Stimulated activated CD4-positive, alpha-beta T cell treated with anti-CD3 and anti-CD28 coated beads, TNF-alpha, amount 100 ng/mL, for 24 hours (primary cell): ENCODE measurements at regions not wholly inside any gene's neighbourhood (a gene's known extent, or its start where the extent isn't known, plus 50 kb on each side); places are given as distances from the start of the nearest gene placed in this dataset.
"Not testable (repeated sequence)": the region's sequence is repeated elsewhere in the genome, so short reads cannot be mapped to it uniquely, and the experiment has no call there.

ENCODE experiments used
- DNase-seq, 3 experiments: peaks; one replicate each; pipeline ENCODE4 v3.0.0-alpha.2; 2020; ENCODE audit warnings: low read depth in 3 of 3

GRCh38 chr17:13150738-13151137, 132.9 kb upstream of the ELAC2 start:
- DNase-seq = not testable (repeated sequence)

DNA sequence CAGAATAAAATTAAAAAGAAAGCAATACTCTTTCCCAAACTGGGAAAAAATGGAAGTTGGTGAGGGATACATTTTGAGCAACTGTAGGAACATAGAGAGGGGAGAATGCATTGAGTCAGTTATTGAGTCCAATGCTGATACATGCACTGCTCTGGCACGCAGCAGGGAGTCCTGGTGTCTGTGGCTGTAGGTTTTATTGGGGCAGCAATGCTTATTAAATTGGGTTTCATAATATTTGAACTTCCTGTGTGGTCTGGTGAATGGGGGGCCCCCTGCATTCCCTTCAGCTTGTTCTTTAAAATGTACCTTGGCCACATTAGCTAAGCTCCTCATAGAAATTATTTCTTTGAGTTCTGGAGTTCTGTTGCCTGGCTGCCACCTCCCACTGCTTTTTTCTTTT, 125.2 kb upstream of the ELAC2 start:
- DNase-seq = no peak

GRCh38 chr17:13140750-13141149, 122.9 kb upstream of the ELAC2 start:
- DNase-seq = no peak

- no peak for DNase-seq
Observed at GRCh38 chr17:13135506-13135905, 117.7 kb upstream of the ELAC2 start.

DNA sequence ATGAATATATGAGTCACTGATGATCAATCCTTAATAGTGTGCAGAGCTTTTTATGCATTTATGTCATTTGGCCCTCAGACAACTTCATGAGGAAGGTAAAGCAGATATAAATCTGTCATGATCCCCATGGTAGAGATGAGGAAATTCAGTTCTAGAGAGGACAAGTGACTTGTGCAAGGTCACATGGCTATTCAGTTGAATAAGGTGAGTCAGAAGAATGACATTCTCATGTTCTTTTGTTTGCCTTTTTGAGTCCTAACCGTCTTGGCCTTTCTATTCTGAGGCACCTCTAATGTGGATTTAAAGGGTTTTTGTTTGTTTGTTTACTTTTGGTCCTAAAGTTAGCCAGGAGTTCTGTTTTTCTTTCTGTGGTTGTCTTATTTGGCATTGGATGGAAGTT, 116.2 kb upstream of the ELAC2 start:
- DNase-seq = no peak

DNA sequence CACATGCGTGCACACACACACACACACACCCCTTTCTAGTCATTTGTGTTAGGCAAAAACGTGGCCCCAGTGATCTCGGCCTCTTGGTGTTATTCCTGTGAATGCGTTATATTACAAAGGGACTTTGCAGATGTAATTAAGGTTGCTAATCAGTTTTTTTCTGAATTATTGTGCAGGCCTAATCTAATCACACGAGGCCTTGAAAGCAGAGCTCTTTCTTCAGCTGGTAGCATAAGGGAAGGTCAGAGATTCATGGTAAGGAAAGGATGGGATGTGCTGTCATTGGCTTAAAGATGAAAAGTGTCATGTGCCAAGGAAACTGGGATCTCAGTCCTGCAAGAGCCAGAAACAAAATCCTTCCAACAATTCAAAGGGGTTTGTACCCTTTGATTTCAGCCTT, 113.4 kb upstream of the ELAC2 start:
- DNase-seq = no peak

- no peak for DNase-seq
Observed at GRCh38 chr17:13129356-13129755, 111.5 kb upstream of the ELAC2 start.

GRCh38 chr17:13128676-13129075, 110.8 kb upstream of the ELAC2 start:
- DNase-seq = no peak

DNA sequence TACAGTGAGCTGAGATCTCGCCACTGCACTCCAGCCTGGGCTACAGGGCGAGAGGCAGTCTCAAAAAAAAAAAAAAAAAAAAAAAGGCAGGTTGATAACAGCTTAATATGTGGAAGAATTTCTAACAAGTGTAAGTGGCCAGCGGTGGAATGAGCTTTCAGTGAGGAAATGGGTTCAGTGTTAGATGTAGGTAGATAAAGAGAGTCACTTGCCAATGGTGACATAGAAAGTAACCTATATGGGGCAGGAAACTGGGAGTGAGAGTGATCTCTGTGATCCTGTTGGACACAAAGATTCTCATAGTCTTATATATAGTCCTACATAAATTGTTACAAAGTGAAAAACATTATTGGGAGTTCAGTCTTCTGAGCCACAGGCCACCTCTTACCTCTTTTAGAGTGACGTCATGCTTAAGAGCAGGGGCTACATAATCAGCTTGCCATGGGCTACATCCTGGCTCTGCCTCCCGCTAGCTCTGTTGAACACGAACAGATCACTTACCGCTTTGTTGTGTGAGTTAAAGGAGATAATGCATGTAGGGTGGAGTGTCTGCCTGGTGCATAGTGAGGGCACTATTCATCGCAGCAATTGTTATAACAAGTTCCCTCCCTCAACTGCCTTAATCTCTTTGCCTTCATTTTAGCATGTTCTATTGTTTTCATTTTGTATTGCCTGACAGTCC, 110.2 kb upstream of the ELAC2 start:
- DNase-seq = no peak

DNA sequence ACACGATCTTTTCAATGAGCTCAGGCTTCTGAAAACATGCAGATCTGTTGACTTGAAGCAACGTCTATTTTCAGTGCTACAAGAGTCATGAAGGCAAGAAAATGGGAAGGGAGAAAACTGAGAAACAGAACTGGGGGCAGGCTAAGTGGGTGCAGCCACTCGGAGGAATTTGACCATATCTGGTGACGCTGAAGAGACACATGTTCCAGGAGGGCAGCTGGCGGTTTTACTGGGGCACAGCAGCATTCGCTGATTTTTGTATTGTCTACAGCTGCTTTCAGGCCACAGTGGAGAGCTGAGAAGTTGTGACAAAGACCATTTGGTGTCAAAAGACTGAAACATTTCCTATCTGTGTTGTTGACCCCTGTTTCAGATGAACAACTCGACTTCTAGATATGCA, 103.0 kb upstream of the ELAC2 start:
- DNase-seq = no peak

DNA sequence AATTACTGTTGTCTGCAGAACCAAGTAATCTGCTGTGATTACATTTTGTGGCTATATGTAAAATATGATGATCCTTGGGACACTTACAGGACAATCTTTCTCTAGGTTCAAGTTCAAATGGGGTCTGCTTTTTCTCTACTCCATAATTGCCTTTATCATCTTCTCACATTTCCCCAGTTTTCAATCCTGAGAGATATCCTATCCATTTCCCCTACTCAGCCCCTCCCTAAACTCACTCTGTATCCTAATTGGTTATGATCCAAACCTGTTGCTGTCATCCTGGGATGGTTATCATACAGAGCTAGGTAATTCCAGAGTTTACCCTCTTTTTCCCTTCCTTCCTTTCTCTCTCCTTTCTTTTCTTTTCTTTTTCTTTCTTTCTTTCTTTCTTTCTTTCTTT, 100.5 kb upstream of the ELAC2 start:
- DNase-seq = no peak

DNA sequence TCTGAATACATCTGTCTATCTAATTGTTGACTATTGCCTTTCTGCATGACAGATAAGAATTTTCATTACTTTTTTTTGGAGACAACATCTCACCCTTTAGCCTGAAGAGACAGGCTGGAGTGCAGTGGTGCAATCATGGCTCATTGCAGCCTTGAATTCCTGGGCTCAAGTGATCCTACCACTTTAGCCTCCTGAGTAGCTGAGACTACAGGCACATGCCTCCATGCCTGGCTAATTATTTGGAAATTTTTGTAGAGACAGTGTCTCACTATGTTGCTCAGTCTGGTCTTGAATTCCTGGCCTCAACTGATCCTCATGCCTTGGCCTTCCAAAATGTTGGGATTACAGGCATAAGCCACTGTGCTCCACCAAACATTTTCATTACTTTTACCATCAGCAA, 99.8 kb upstream of the ELAC2 start:
- DNase-seq = no peak

- peak in 1 of 3 experiments; percentile 9 for DNase-seq
Observed at GRCh38 chr17:13114601-13115031, 96.8 kb upstream of the ELAC2 start.

DNA sequence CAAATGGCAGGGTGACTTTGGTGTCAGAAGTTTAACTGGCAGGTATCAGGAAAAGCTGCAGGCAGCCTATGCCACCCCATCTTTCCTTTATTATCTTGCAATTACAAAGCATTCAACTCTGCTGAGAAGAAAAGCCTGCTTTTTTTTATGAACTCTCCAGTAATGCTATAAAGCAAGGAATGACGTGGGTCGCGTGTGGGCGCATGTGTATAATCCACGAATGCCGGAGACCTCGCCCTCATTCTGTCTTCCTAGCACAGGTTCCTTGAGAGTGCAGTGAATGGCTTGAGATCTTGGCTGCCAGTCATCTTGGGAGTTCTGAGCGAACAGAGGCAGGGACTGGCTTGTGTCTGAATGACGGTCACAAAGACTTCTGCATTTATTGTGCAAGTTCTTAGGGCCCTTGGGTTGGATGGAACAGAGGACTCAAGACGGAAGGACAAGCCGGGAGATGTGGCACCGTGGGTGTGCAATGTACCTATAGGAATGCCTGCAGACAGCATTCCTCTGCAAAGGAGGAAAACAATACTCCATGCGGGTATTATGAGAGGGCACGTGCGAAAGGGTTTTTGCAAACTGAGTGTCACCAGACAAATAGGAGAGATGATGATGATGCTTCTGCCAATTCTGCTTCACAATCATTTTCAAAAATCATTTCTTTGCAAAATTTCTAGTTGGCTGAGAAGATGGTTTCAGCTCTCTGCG, 96.1 kb upstream of the ELAC2 start:
- DNase-seq = no peak

GRCh38 chr17:13107676-13108235, 89.9 kb upstream of the ELAC2 start:
- DNase-seq = no peak

DNA sequence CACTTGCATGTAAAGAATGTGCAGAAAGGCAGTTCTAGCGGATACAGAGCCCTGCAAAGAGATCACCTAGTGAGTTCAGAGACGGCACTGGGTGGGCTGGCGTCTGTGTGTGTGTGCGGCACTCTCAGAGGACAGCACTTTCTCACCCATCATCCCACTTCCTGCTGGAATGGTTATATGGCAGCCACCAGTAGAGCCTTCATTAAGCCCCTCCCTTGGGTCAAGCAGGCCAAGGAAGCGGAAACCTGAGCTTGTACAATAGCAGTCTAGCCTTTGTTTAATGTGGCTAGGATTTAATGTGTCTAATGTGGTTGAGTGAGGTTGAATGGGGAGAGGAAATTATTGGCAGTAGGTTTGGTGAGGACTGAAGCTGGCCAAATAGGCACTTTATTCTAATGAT, 88.3 kb upstream of the ELAC2 start:
- DNase-seq = no peak

GRCh38 chr17:13104576-13104975, 86.7 kb upstream of the ELAC2 start:
- DNase-seq = no peak

DNA sequence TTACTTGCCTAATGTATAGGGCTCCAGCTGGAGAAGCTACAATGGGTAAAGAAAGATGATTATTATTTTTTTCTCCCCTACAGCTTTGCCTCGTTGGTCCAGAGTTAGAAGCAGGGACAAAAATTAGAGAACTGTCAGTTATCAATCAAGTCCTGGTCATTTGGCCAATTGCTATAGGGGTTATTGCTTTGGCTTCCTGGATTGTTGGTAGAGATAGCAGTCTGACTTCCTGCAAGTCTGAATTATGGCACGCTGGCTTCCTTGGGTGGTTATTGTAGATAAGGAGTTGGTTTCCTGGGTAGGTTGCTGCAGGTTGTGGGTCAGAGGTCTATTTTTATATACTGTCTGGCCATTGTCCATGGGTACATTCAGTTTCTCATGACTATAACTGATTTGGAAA, 84.7 kb upstream of the ELAC2 start:
- no peak for DNase-seq

- no peak for DNase-seq
Observed at GRCh38 chr17:13099926-13100325, 82.1 kb upstream of the ELAC2 start.

DNA sequence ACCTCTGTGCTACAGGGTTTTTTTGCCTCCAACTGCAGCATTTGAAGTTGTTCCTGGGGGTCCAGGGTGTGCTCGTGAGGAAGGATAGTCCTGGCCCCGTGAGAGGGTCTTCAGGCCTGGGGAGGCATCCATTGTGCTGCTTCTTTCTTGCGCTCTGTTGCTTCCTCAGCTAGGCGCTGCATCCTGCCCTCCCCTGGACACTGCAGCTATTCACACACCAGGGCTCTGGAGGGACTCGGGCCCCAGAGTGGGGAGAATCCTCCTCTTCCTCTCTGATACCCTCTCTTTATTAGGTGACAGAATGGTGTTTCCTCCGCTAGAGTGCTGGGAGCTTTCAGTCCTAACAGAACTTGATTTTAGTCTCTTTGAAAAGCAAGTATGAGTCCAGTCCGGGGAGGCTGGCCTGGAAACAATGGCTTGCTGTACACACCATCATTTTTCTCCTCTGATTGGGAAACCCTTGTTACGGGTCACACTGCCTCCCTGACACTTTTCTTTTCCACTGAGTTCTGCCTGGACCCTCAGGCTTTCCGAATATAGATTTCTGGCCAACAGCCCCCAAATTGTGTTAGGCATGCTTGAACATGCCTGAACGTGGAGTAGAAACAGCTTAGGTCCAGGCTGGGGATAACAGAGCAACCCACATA, 81.4 kb upstream of the ELAC2 start:
- no peak for DNase-seq

DNA sequence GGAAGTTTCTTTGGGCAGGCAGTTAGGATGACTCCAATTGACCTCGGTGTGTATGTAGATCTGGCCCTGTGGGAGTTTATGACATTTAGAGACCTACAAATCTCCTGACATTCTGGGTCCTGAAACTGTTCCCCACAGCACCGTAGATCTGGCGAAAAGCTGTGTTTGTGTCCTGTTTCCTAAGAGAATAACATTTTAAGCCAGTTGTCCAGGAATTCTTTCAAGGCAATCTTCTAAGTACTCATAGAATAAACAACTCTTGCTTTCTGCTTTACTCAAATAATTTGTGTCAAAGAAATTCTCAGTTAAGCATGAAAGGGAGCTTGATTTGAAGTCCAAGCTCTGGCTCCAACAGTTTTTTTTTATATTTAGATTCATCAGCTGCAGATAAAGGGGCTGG, 78.5 kb upstream of the ELAC2 start:
- DNase-seq = no peak

DNA sequence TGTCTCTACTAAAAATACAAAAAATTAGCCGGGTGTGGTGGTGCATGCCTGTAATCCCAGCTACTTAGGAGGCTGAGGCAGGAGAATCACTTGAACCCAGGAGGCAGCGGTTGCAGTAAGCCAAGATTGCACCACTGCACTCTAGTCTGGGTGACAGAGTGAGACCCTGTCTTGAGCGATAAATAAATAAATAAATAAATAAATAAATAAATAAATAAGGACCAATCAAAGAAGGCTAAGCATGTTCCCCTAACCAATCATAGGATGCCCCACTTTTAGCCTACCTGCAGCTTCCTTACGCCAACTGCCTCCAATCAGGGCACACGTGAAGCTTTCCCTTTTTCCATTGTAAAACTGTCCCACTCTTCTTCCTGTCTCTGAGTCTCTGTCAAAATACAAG, 74.2 kb upstream of the ELAC2 start:
- DNase-seq = not testable (repeated sequence)

DNA sequence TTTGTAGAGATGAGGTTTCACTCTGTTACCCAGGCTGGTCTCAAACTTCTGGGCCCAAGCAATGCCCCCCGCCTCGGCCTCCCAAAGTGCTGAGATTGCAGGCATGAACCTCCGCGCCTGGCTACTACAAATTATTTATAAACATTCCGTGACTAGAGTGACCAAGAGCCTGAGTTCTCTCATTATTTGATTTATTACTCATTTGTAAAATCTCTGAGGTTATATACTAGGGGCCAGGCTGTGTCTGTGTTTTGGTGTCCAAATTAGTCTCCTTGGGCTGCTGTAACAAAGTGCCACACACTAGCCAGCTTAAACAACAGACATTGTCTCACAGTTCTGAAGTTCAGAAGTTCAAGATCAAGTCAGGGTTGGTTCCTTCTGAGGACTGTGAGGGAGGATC, 70.8 kb upstream of the ELAC2 start:
- DNase-seq = no peak
